Gastroesophageal sphincter (tissue), 4 donors: ENCODE measurements at regions not wholly inside any gene's neighbourhood (a gene's known extent, or its start where the extent isn't known, plus 50 kb on each side); places are given as distances from the start of the nearest gene placed in this dataset.

Source experiments
- ATAC-seq: fragments of 150-250 bp; one replicate; pipeline ENCODE4 v1.9.1; 2016; ENCODE audit warnings: mild to moderate bottlenecking, moderate library complexity
- H3K27ac ChIP-seq, 4 donors: fragments of 200-600 bp; sonication (generic) in 3 of 4; 1 replicate in 3 of 4; 2 replicates in 1 of 4; pipeline ENCODE4 v1.5.1; 2016 to 2019
- H3K27me3 ChIP-seq: fragments of 200-600 bp; sonication (generic); one replicate; pipeline ENCODE4 v1.5.1; 2019
- H3K36me3 ChIP-seq, 2 donors: fragments of 200-600 bp; sonication (generic); one replicate each; pipeline ENCODE4 v1.5.1; 2019; ENCODE audit warnings: control low read depth in 1 of 2
- H3K4me1 ChIP-seq, 3 donors: fragments of 200-600 bp; sonication (generic); 1 replicate in 2 of 3; 2 replicates in 1 of 3; pipeline ENCODE4 v1.5.1; 2016 to 2019; ENCODE audit warnings: control low read depth in 2 of 3
- H3K4me3 ChIP-seq, 2 donors: fragments of 200-600 bp; sonication (generic); one replicate each; pipeline ENCODE4 v1.5.1; 2019; ENCODE audit warnings: mild to moderate bottlenecking in 1 of 2, moderate library complexity in 1 of 2
- H3K9me3 ChIP-seq, 3 donors: fragments of 200-600 bp; sonication (generic); one replicate each; pipeline ENCODE4 v1.5.1; 2017 to 2019; ENCODE audit warnings: control low read depth in 2 of 3
- EP300 ChIP-seq: sonication (generic); formaldehyde crosslinking; IDR thresholded peaks from one replicate; pipeline ENCODE4 v1.6.1; 2017; ENCODE audit warnings: antibody characterized with exemption, mild to moderate bottlenecking
- POLR2A ChIP-seq, 2 donors: fragments of 450-650 bp; IDR thresholded peaks; one replicate each; pipeline ENCODE4 v1.6.1; 2017; ENCODE audit warnings: antibody characterized with exemption in 2 of 2, mild to moderate bottlenecking in 2 of 2, moderate library complexity in 1 of 2
- POLR2AphosphoS5 ChIP-seq: sonication (generic); formaldehyde crosslinking; IDR thresholded peaks from one replicate; pipeline ENCODE4 v1.6.1; 2017; ENCODE audit warnings: antibody characterized with exemption
- WGBS, 2 donors: methylation state at CpG; one replicate each; pipeline ENCODE4 v1.1.5; 2018; ENCODE audit warnings: low coverage in 1 of 2; 5-methylcytosine and 5-hydroxymethylcytosine counted together
- TF ChIP-seq, protein P1 (sequence below), 4 experiments: fragments of 200-600 bp in 2 of 4; fragments of 450-650 bp in 2 of 4; sonication (generic) in 1 of 4; IDR thresholded peaks; one replicate each; pipeline ENCODE4 v1.5.1; 2017 to 2019; ENCODE audit warnings: antibody characterized with exemption in 4 of 4, mild to moderate bottlenecking in 2 of 4, moderate library complexity in 2 of 4

DNA sequence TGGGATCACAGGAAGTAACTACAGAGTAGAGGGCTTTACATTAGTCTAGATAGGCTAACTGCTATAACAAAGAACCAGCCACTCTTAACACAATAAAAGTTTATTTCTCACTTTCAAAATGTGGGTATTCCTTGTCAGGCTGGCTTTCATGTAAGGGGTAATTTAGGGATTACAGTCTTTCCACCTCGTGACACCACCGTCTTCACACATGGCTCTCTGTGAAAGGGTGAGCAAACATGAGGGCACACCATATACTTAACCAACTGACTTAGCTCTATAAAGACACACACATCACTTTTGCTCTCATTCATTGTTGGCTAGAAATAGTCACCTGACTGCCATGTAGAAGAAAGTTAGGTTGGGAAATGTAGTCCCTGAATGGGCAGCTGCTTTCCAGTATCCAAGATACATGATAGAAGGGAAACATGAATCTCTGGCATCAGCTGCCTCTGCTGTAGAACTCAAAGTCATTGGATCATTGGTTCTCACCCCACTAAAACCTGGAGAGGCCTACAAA lies 66.1 kb upstream of the CRY1 start:
- H3K4me1 ChIP-seq: no peaks in the 10 kb centered on the region
- TF ChIP-seq POLR2A (IDR thresholded peaks at IDR 0.05) (no peak), EP300 (no peak), POLR2AphosphoS5 (no peak)
- TF ChIP-seq, protein P1, sequence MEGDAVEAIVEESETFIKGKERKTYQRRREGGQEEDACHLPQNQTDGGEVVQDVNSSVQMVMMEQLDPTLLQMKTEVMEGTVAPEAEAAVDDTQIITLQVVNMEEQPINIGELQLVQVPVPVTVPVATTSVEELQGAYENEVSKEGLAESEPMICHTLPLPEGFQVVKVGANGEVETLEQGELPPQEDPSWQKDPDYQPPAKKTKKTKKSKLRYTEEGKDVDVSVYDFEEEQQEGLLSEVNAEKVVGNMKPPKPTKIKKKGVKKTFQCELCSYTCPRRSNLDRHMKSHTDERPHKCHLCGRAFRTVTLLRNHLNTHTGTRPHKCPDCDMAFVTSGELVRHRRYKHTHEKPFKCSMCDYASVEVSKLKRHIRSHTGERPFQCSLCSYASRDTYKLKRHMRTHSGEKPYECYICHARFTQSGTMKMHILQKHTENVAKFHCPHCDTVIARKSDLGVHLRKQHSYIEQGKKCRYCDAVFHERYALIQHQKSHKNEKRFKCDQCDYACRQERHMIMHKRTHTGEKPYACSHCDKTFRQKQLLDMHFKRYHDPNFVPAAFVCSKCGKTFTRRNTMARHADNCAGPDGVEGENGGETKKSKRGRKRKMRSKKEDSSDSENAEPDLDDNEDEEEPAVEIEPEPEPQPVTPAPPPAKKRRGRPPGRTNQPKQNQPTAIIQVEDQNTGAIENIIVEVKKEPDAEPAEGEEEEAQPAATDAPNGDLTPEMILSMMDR (IDR thresholded peaks at IDR 0.05): no peak
- no peak overlapping the region for H3K4me3 ChIP-seq
- 80% methylated on average over 2 of the region's 2 CpGs; no CpG with 5 or more reads in 1 of the 2 donors for WGBS, 2 donors
- H3K36me3 ChIP-seq: no peaks in the 10 kb centered on the region
- ATAC-seq: no peak
- no peak overlapping the region for H3K27ac ChIP-seq
- H3K27me3 ChIP-seq: peaks cover 49% of the 10 kb centered on the region
- no peaks in the 10 kb centered on the region for H3K9me3 ChIP-seq

DNA sequence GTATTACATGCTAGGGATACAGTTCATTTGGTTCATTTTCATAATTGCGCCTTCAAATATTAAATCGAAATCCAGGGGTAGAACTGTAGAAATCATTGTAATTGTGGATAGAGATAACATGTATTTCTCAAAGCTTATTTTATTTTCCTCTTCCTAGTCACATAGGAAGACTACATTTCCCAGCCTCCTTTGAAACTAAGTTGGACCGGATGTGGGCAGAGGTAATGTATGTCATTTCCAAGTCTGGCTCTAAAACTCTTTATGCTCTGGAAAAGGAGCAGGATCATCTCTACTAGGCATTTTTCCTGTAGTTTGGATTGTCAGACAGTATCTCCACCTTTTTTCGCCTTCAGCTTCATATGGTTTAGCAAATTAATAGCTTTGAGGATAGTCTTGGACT lies 70.1 kb upstream of the CRY1 start:
- ATAC-seq: no peak
- 69 to 85% methylated on average over 4 of the region's 4 CpGs for WGBS, 2 donors
- TF ChIP-seq, protein P1 (IDR thresholded peaks at IDR 0.05): no peak
- Histone ChIP-seq H3K27ac (no peak overlapping the region), H3K36me3 (no peaks in the 10 kb centered on the region), H3K9me3 (no peaks in the 10 kb centered on the region), H3K4me1 (no peaks in the 10 kb centered on the region), H3K4me3 (no peak overlapping the region), H3K27me3 (peaks cover 26% of the 10 kb centered on the region)

DNA sequence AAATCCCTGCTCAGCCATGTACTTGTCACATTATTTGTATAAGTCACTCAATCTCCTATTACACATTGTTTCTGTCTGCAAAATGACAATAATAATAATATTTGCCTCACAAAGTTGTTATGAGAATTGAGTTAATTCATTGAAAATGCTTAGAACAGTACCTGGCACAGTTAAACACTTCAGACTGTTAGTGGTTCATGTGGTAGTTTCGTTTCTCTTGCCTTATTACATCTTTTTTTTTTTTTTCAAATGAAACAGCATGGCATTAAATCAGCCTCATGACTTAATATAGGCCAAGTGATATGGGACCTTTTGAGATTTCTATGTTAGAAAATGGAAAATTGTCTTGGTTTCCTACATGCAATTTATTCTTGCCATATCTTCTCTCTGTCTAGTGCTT lies 71.0 kb upstream of the CRY1 start:
- no peak overlapping the region for H3K4me3 ChIP-seq
- WGBS, 2 donors: 48 to 50% methylated on average over 1 of the region's 1 CpG
- TF ChIP-seq POLR2A (IDR thresholded peaks at IDR 0.05) (no peak), POLR2AphosphoS5 (no peak), EP300 (no peak)
- TF ChIP-seq, protein P1 (IDR thresholded peaks at IDR 0.05): no peak
- peaks cover 32% of the 10 kb centered on the region for H3K27me3 ChIP-seq
- H3K36me3 ChIP-seq: no peaks in the 10 kb centered on the region
- H3K4me1 ChIP-seq: no peaks in the 10 kb centered on the region
- no peaks in the 10 kb centered on the region for H3K9me3 ChIP-seq
- H3K27ac ChIP-seq: no peak overlapping the region
- ATAC-seq: no peak

DNA sequence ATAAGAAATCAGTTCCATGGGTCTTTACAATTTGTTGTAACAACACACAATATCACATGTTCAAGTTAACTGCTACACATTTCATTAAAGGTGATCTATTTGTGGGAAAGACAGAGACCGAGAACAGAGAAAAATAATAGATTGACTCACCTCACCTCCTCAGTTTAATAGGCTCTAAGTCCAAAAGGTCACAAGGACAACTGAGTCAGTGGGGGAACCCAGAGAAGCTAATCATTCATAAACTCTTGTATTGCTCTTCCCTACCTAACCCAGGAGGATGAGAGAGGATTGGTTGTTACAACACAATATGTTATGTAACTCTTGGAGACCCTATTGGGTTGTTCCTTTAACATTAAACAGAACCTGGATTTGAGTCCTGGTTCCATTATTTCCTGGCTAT lies 72.2 kb upstream of the CRY1 start:
- no peak for ATAC-seq
- Histone ChIP-seq H3K4me1 (no peaks in the 10 kb centered on the region), H3K9me3 (no peaks in the 10 kb centered on the region), H3K27me3 (peaks cover 31% of the 10 kb centered on the region), H3K27ac (no peak overlapping the region), H3K36me3 (no peaks in the 10 kb centered on the region), H3K4me3 (no peak overlapping the region)
- WGBS, 2 donors: 83 to 93% methylated on average over 1 of the region's 1 CpG
- no peak for TF ChIP-seq POLR2A (IDR thresholded peaks at IDR 0.05)
- TF ChIP-seq EP300: no peak
- TF ChIP-seq POLR2AphosphoS5: no peak
- TF ChIP-seq, protein P1 (IDR thresholded peaks at IDR 0.05): no peak

DNA sequence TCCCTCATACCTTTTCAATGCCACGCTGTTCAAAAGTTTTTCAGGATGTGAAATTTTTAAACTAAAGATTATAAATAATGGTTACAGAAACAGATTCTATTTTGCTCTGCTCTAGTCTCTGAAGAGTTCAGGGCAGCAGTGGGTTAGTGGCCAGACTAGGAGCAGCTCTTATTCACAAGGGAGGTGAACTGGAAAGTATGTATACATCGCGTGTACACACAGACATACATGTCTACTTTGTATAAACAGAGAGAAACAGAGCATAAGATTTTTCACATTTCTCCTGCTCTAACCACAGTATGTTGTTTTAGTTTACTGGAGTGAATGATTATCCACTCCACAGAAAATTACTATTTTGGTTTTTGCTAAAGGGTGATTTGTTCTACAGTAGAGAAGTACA lies 74.4 kb upstream of the CRY1 start:
- peaks cover 31% of the 10 kb centered on the region for H3K27me3 ChIP-seq

More for the DNA sequence above, 74.4 kb upstream of the CRY1 start:
- no peak overlapping the region for H3K27ac ChIP-seq
- H3K36me3 ChIP-seq: no peaks in the 10 kb centered on the region
- no peaks in the 10 kb centered on the region for H3K4me1 ChIP-seq
- ATAC-seq: no peak
- TF ChIP-seq EP300 (no peak), POLR2AphosphoS5 (no peak), POLR2A (IDR thresholded peaks at IDR 0.05) (no peak)
- TF ChIP-seq, protein P1 (IDR thresholded peaks at IDR 0.05): no peak
- 0 to 25% methylated on average over 3 of the region's 3 CpGs for WGBS, 2 donors
- H3K4me3 ChIP-seq: no peak overlapping the region
- no peaks in the 10 kb centered on the region for H3K9me3 ChIP-seq
